SK-N-SH (cell line): ENCODE measurements at regions not wholly inside any gene's neighbourhood (a gene's known extent, or its start where the extent isn't known, plus 50 kb on each side); places are given as distances from the start of the nearest gene placed in this dataset.

Experiments
- CTCF ChIA-PET: fragments of 300-600, 350-600 bp; formaldehyde crosslinking; extraction: SDS; loops from one replicate; lab custom pipeline; 2021; lab: Yijun Ruan, JAX
- POLR2A ChIA-PET: fragments of 350-600 bp; sonication (Branson Sonifier 250); formaldehyde crosslinking; extraction: SDS; loops from one replicate; lab custom pipeline; 2020; ENCODE audit warnings: antibody characterized with exemption, inconsistent platforms; lab: Yijun Ruan, JAX
- DNase-seq: peaks from one replicate; pipeline ENCODE4 v3.0.0; 2012
- H2AFZ ChIP-seq: fragments of 200-600 bp; sonication (generic); 2 replicates; pipeline ENCODE4 v1.8.1; 2016; ENCODE audit warnings: antibody characterized with exemption, mild to moderate bottlenecking, low read depth
- H3F3A ChIP-seq: fragments of 200-600 bp; sonication (generic); replicated peaks from 2 replicates; pipeline ENCODE3; 2016; ENCODE audit warnings: antibody characterized with exemption, mild to moderate bottlenecking; ENCODE audit not compliant: insufficient read depth
- H3K27ac ChIP-seq, 2 experiments: fragments of 200-500 bp in 1 of 2; fragments of 200-600 bp in 1 of 2; sonication (Bioruptor generic) in 1 of 2; sonication (generic), shearing (Covaris generic) in 1 of 2; 2 replicates each; pipeline versions ENCODE4 v1.5.1 to v1.6.1; 2014 to 2016; ENCODE audit warnings: low read depth in 2 of 2, inconsistent platforms in 1 of 2, low read length in 1 of 2, mild to moderate bottlenecking in 1 of 2, mixed read lengths in 1 of 2
- H3K27me3 ChIP-seq: fragments of 200-600 bp; sonication (generic), shearing (Covaris generic); 2 replicates; pipeline ENCODE4 v1.6.1; 2016; ENCODE audit warnings: mixed run types; ENCODE audit not compliant: insufficient read depth
- H3K36me3 ChIP-seq, 2 experiments: fragments of 200-500 bp in 1 of 2; fragments of 200-600 bp in 1 of 2; sonication (Bioruptor generic) in 1 of 2; sonication (generic) in 1 of 2; replicated peaks in 1 of 2; 2 replicates each; pipeline versions ENCODE3 to v1.5.1; 2014 to 2016; ENCODE audit warnings: low read length in 1 of 2, mild to moderate bottlenecking in 1 of 2; ENCODE audit not compliant: insufficient read depth in 2 of 2, control insufficient read depth in 1 of 2
- H3K4me1 ChIP-seq, 2 experiments: fragments of 200-500 bp in 1 of 2; fragments of 200-600 bp in 1 of 2; sonication (Bioruptor generic) in 1 of 2; sonication (generic), shearing (Covaris generic) in 1 of 2; 2 replicates each; pipeline versions ENCODE4 v1.5.1 to v1.6.1; 2014 to 2016; ENCODE audit warnings: low read depth in 1 of 2, low read length in 1 of 2, mixed run types in 1 of 2; ENCODE audit not compliant: insufficient read depth in 2 of 2, control insufficient read depth in 1 of 2
- H3K4me2 ChIP-seq: fragments of 200-600 bp; sonication (generic), shearing (Covaris generic); 2 replicates; pipeline ENCODE4 v1.6.1; 2017; ENCODE audit warnings: mixed run types
- H3K4me3 ChIP-seq, 2 experiments: fragments of 200-500 bp in 1 of 2; fragments of 200-600 bp in 1 of 2; sonication (Bioruptor generic) in 1 of 2; sonication (generic), shearing (Covaris generic) in 1 of 2; 2 replicates each; pipeline versions ENCODE4 v1.5.1 to v1.8.1; 2014 to 2016; ENCODE audit warnings: low read depth in 2 of 2, inconsistent platforms in 1 of 2, low read length in 1 of 2, mild to moderate bottlenecking in 1 of 2, mixed read lengths in 1 of 2, moderate library complexity in 1 of 2
- H3K79me2 ChIP-seq: fragments of 200-600 bp; sonication (generic); 2 replicates; pipeline ENCODE4 v1.8.1; 2017; ENCODE audit warnings: mild to moderate bottlenecking; ENCODE audit not compliant: insufficient read depth
- H3K9ac ChIP-seq: fragments of 200-600 bp; sonication (generic); 2 replicates; pipeline ENCODE4 v1.6.1; 2017; ENCODE audit warnings: mixed run types
- H3K9me2 ChIP-seq: fragments of 200-600 bp; sonication (generic); 2 replicates; pipeline ENCODE4 v1.6.1; 2017; ENCODE audit warnings: mixed run types
- H3K9me3 ChIP-seq: fragments of 200-600 bp; sonication (generic); 2 replicates; pipeline ENCODE4 v1.6.1; 2017; ENCODE audit warnings: mixed run types, mild to moderate bottlenecking, moderate library complexity
- H4K20me1 ChIP-seq: fragments of 200-600 bp; sonication (generic); 2 replicates; pipeline ENCODE4 v1.6.1; 2017; ENCODE audit warnings: mild to moderate bottlenecking, mixed run types; ENCODE audit not compliant: insufficient read depth
- CHD2 ChIP-seq: fragments of 150-350 bp; IDR thresholded peaks from 2 replicates; pipeline ENCODE4 v1.6.1; 2018; ENCODE audit warnings: low read length; ENCODE audit not compliant: partially characterized antibody
- CTCF ChIP-seq: fragments of 200-600 bp; sonication (generic); IDR thresholded peaks from 2 replicates; pipeline ENCODE4 v1.6.1; 2017; ENCODE audit warnings: antibody characterized with exemption, mild to moderate bottlenecking, moderate library complexity
- EP300 ChIP-seq, 2 experiments: IDR thresholded peaks; 2 replicates each; pipeline versions ENCODE4 v1.4.0 to v1.6.1; 2012; ENCODE audit warnings: borderline replicate concordance in 1 of 2, low read depth in 1 of 2, low read length in 1 of 2
- FOXJ3 ChIP-seq: sonication (generic); formaldehyde crosslinking; IDR thresholded peaks from 2 replicates; pipeline ENCODE4 v1.5.1; 2020; ENCODE audit warnings: mild to moderate bottlenecking, missing genetic modification reagents
- GABPA ChIP-seq: IDR thresholded peaks from 2 replicates; pipeline ENCODE4 v1.4.0; 2012; ENCODE audit warnings: low read depth, mild to moderate bottlenecking
- IRF3 ChIP-seq: fragments of 150-350 bp; IDR thresholded peaks from 2 replicates; pipeline ENCODE4 v1.6.1; 2016; ENCODE audit warnings: mild to moderate bottlenecking, low read depth, low read length
- MAX ChIP-seq: IDR thresholded peaks from 2 replicates; pipeline ENCODE4 v1.4.0; 2012; ENCODE audit warnings: low read depth
- MXI1 ChIP-seq: IDR thresholded peaks from 2 replicates; pipeline ENCODE4 v1.6.1; 2012; ENCODE audit warnings: mild to moderate bottlenecking, low read depth, low read length, improper control_type of control experiment
- NFIC ChIP-seq: IDR thresholded peaks from 2 replicates; pipeline ENCODE4 v1.4.0; 2012; ENCODE audit warnings: borderline replicate concordance
- POLR2AphosphoS5 ChIP-seq: IDR thresholded peaks from 2 replicates; pipeline ENCODE4 v1.6.1; 2012; ENCODE audit warnings: low read depth, low read length
- REST ChIP-seq: IDR thresholded peaks from 2 replicates; pipeline ENCODE4 v1.6.1; 2012; ENCODE audit warnings: mild to moderate bottlenecking, low read depth, low read length, moderate library complexity
- RXRA ChIP-seq: IDR thresholded peaks from 2 replicates; pipeline ENCODE4 v1.4.0; 2012; ENCODE audit warnings: low read depth, mild to moderate bottlenecking, borderline replicate concordance
- SIN3A ChIP-seq: IDR thresholded peaks from 2 replicates; pipeline ENCODE4 v1.6.1; 2012; ENCODE audit warnings: low read depth, mild to moderate bottlenecking, low read length, moderate library complexity, borderline replicate concordance
- TAF1 ChIP-seq: IDR thresholded peaks from 2 replicates; pipeline ENCODE4 v1.6.1; 2012; ENCODE audit warnings: low read depth, mild to moderate bottlenecking, low read length, moderate library complexity, borderline replicate concordance
- TCF12 ChIP-seq: IDR thresholded peaks from 2 replicates; pipeline ENCODE4 v1.4.0; 2012
- TEAD4 ChIP-seq: IDR thresholded peaks from 2 replicates; pipeline ENCODE4 v1.4.0; 2012; ENCODE audit warnings: mild to moderate bottlenecking, borderline replicate concordance; ENCODE audit not compliant: insufficient read depth
- USF2 ChIP-seq: fragments of 150-350 bp; IDR thresholded peaks from 2 replicates; pipeline ENCODE4 v1.6.1; 2017; ENCODE audit warnings: antibody characterized with exemption, low read length, low read depth, borderline replicate concordance
- YY1 ChIP-seq: IDR thresholded peaks from 2 replicates; pipeline ENCODE4 v1.4.0; 2012; ENCODE audit warnings: low read depth, mild to moderate bottlenecking

GRCh38 chr12:48279101-48279500 lies 71.6 kb downstream of the ZNF641 start:
- Histone ChIP-seq H4K20me1 (no peaks in the 10 kb centered on the region), H3K4me2 (no peak overlapping the region), H3K9me3 (no peaks in the 10 kb centered on the region; the same call in 1 of the 2 replicates), H3K4me1 (no peaks in the 10 kb centered on the region), H2AFZ (no peak overlapping the region), H3F3A (no peaks in the 10 kb centered on the region), H3K79me2 (no peaks in the 10 kb centered on the region), H3K4me3 (no peak overlapping the region), H3K9ac (no peak overlapping the region), H3K9me2 (no peaks in the 10 kb centered on the region), H3K27me3 (no peaks in the 10 kb centered on the region), H3K27ac (no peak overlapping the region), H3K36me3 (no peaks in the 10 kb centered on the region)
- POLR2A ChIA-PET = no interaction called here
- TF ChIP-seq FOXJ3 (CRISPR knock-in tag) (no peak), MXI1 (no peak), CHD2 (no peak), IRF3 (no peak), USF2 (no peak), TCF12 (no peak), TEAD4 (no peak), SIN3A (no peak), RXRA (no peak), YY1 (no peak), POLR2AphosphoS5 (no peak), EP300 (IDR thresholded peaks at IDR 0.05; ENCODE audit: borderline replicate concordance in 1 of 2, low read depth in 1 of 2, low read length in 1 of 2) (no peak), MAX (no peak), REST (no peak), TAF1 (no peak), CTCF (no peak), NFIC (no peak), GABPA (no peak)
- CTCF ChIA-PET = no interaction called here
- no peak for DNase-seq
